ENCODE measurements at regions not wholly inside any gene's neighbourhood (a gene's known extent, or its start where the extent isn't known, plus 50 kb on each side); places are given as distances from the start of the nearest gene placed in this dataset.
"Not testable (repeated sequence)": the region's sequence is repeated elsewhere in the genome, so short reads cannot be mapped to it uniquely, and the experiment has no call there.

- H3K9me3 ChIP-seq = no peaks in the 10 kb centered on the region
- TF ChIP-seq POLR2A (IDR thresholded peaks at IDR 0.05) (no peak), CTCF (IDR thresholded peaks at IDR 0.05) (no peak)
- no peak overlapping the region for H3K4me3 ChIP-seq
- WGBS, 2 donors = 72 to 73% methylated on average over 2 of the region's 2 CpGs
- no peaks in the 10 kb centered on the region for H3K36me3 ChIP-seq
- DNase-seq = no peak
- intact Hi-C loops (cut with DNase I) = loop anchor here (5.0 kb wide), 1 partner anchor 403 kb away; no protein-coding TSS in a partner anchor
- peaks cover 0 to 9% (median 0%) of the 10 kb centered on the region in 4 donors for H3K27me3 ChIP-seq
- H3K27ac ChIP-seq = no peak overlapping the region
- H3K4me1 ChIP-seq = peaks cover 0 to 8% (median 0%) of the 10 kb centered on the region in 3 donors
Measured at GRCh38 chr3:118805007-118805406, 229.6 kb downstream of the IGSF11 start.

- no peak overlapping the region for H3K27ac ChIP-seq
- H3K4me3 ChIP-seq = no peak overlapping the region
- intact Hi-C loops (cut with DNase I) = loop anchor here (5.0 kb wide), 1 partner anchor 404 kb away; no protein-coding TSS in a partner anchor
- H3K36me3 ChIP-seq = no peaks in the 10 kb centered on the region
- 91 to 92% methylated on average over 5 of the region's 5 CpGs for WGBS, 2 donors
- peaks cover 0 to 8% (median 0%) of the 10 kb centered on the region in 3 donors for H3K4me1 ChIP-seq
- H3K27me3 ChIP-seq = peaks cover 0 to 9% (median 0%) of the 10 kb centered on the region in 4 donors
- H3K9me3 ChIP-seq = no peaks in the 10 kb centered on the region
- TF ChIP-seq POLR2A (IDR thresholded peaks at IDR 0.05) (no peak), CTCF (IDR thresholded peaks at IDR 0.05) (no peak)
- DNase-seq = no peak
Measured at GRCh38 chr3:118806423-118806822, 228.2 kb downstream of the IGSF11 start.

GRCh38 chr3:118807349-118807748, 227.3 kb downstream of the IGSF11 start:
- not testable (repeated sequence) for H3K27me3 ChIP-seq, H3K27ac ChIP-seq, H3K4me1 ChIP-seq, H3K36me3 ChIP-seq, H3K4me3 ChIP-seq, H3K9me3 ChIP-seq, DNase-seq
- intact Hi-C loops (cut with DNase I) = loop anchor here (5.0 kb wide), 1 partner anchor 405 kb away; no protein-coding TSS in a partner anchor
- 71 to 83% methylated on average over 2 of the region's 2 CpGs for WGBS, 2 donors

- Histone ChIP-seq H3K4me3 (no peak overlapping the region), H3K4me1 (no peaks in the 10 kb centered on the region), H3K9me3 (no peaks in the 10 kb centered on the region), H3K27ac (no peak overlapping the region), H3K36me3 (no peaks in the 10 kb centered on the region), H3K27me3 (peaks cover 0 to 9% (median 0%) of the 10 kb centered on the region in 4 donors)
- DNase-seq = no peak
- 47 to 86% methylated on average over 4 to 6 of the region's 6 CpGs for WGBS, 2 donors
- intact Hi-C loops (cut with DNase I) = loop anchor here (5.0 kb wide), 1 partner anchor 406 kb away; no protein-coding TSS in a partner anchor
- TF ChIP-seq CTCF (IDR thresholded peaks at IDR 0.05) = no peak
Measured at GRCh38 chr3:118808723-118809122, 225.9 kb downstream of the IGSF11 start.

GRCh38 chr3:118809696-118810498, 224.7 kb downstream of the IGSF11 start:
- Histone ChIP-seq H3K9me3 (no peaks in the 10 kb centered on the region), H3K36me3 (no peaks in the 10 kb centered on the region), H3K27me3 (peaks cover 0 to 9% (median 0%) of the 10 kb centered on the region in 4 donors), H3K4me3 (no peak overlapping the region), H3K27ac (no peak overlapping the region), H3K4me1 (no peaks in the 10 kb centered on the region)
- intact Hi-C loops (cut with DNase I) = loop anchor here (5.0 kb wide), 1 partner anchor 408 kb away; no protein-coding TSS in a partner anchor
- 63 to 75% methylated on average over 9 of the region's 9 CpGs for WGBS, 2 donors
- DNase-seq = no peak
- TF ChIP-seq CTCF (IDR thresholded peaks at IDR 0.05) = no peak
- no peak for TF ChIP-seq POLR2A (IDR thresholded peaks at IDR 0.05)
